Activated T-cell treated with anti-CD3 and anti-CD28 coated beads, Interleukin-2, amount 50 U/mL, for 24 hours (primary cell): ENCODE measurements at regions not wholly inside any gene's neighbourhood (a gene's known extent, or its start where the extent isn't known, plus 50 kb on each side); places are given as distances from the start of the nearest gene placed in this dataset.

ENCODE experiments used
- DNase-seq: peaks from one replicate; pipeline ENCODE4 v3.0.0-alpha.2; 2020
- H3K27ac Mint-ChIP-seq: 2 replicates; pipeline ENCODE4 v1.8.0; 2020; ENCODE audit warnings: mild to moderate bottlenecking, mixed read lengths
- H3K27me3 Mint-ChIP-seq: 2 replicates; pipeline ENCODE4 v1.8.0; 2020; ENCODE audit warnings: mixed read lengths
- H3K36me3 Mint-ChIP-seq: 2 replicates; pipeline ENCODE4 v1.8.0; 2020; ENCODE audit warnings: low read depth, mixed read lengths
- H3K4me1 Mint-ChIP-seq: 2 replicates; pipeline ENCODE4 v1.8.0; 2020; ENCODE audit warnings: low read depth, mixed read lengths
- H3K4me3 Mint-ChIP-seq: 2 replicates; pipeline ENCODE4 v1.8.0; 2020; ENCODE audit warnings: mild to moderate bottlenecking, moderate library complexity, mixed read lengths
- H3K9me3 Mint-ChIP-seq: 2 replicates; pipeline ENCODE4 v1.8.0; 2020; ENCODE audit warnings: mixed read lengths

- Mint-ChIP-seq H3K9me3 (no peaks in the 10 kb centered on the region), H3K36me3 (no peaks in the 10 kb centered on the region)
Observed at GRCh38 chrX:149157976-149158375, 347.1 kb downstream of the IDS start.

GRCh38 chrX:149152941-149153340, 352.2 kb downstream of the IDS start:
- H3K9me3 Mint-ChIP-seq = no peaks in the 10 kb centered on the region
- no peaks in the 10 kb centered on the region for H3K36me3 Mint-ChIP-seq
- no peak for DNase-seq
- H3K4me1 Mint-ChIP-seq = no peaks in the 10 kb centered on the region
- H3K27ac Mint-ChIP-seq = no peak overlapping the region
- H3K4me3 Mint-ChIP-seq = no peak overlapping the region
- peaks cover 12% of the 10 kb centered on the region for H3K27me3 Mint-ChIP-seq

More at GRCh38 chrX:149157976-149158375, 347.1 kb downstream of the IDS start:
- Mint-ChIP-seq H3K27me3 (peaks cover 43% of the 10 kb centered on the region), H3K27ac (no peak overlapping the region), H3K4me3 (no peak overlapping the region), H3K4me1 (no peaks in the 10 kb centered on the region)
- DNase-seq = no peak

- no peak for DNase-seq
- H3K9me3 Mint-ChIP-seq = no peaks in the 10 kb centered on the region
- no peaks in the 10 kb centered on the region for H3K36me3 Mint-ChIP-seq
Observed at GRCh38 chrX:149151805-149152757, 353.0 kb downstream of the IDS start.

GRCh38 chrX:149145845-149146285, 359.2 kb downstream of the IDS start:
- no peak overlapping the region for H3K4me3 Mint-ChIP-seq
- H3K4me1 Mint-ChIP-seq = peaks cover 1% of the 10 kb centered on the region
- no peak for DNase-seq
- no peaks in the 10 kb centered on the region for H3K36me3 Mint-ChIP-seq
- H3K9me3 Mint-ChIP-seq = no peaks in the 10 kb centered on the region
- H3K27me3 Mint-ChIP-seq = peaks cover 11% of the 10 kb centered on the region
- no peak overlapping the region for H3K27ac Mint-ChIP-seq

More at GRCh38 chrX:149151805-149152757, 353.0 kb downstream of the IDS start:
- no peak overlapping the region for H3K4me3 Mint-ChIP-seq
- H3K27ac Mint-ChIP-seq = no peak overlapping the region
- H3K4me1 Mint-ChIP-seq = no peaks in the 10 kb centered on the region
- H3K27me3 Mint-ChIP-seq = peaks cover 10% of the 10 kb centered on the region

- DNase-seq = no peak
- Mint-ChIP-seq H3K4me1 (no peaks in the 10 kb centered on the region), H3K27ac (no peak overlapping the region), H3K4me3 (no peak overlapping the region), H3K27me3 (peaks cover 18% of the 10 kb centered on the region), H3K9me3 (no peaks in the 10 kb centered on the region), H3K36me3 (no peaks in the 10 kb centered on the region)
Observed at GRCh38 chrX:149131774-149132173, 373.3 kb downstream of the IDS start.

GRCh38 chrX:149129767-149130166, 375.3 kb downstream of the IDS start:
- DNase-seq = no peak
- H3K4me3 Mint-ChIP-seq = no peak overlapping the region
- H3K9me3 Mint-ChIP-seq = no peaks in the 10 kb centered on the region
- no peaks in the 10 kb centered on the region for H3K36me3 Mint-ChIP-seq
- H3K27ac Mint-ChIP-seq = no peak overlapping the region
- peaks cover 15% of the 10 kb centered on the region for H3K27me3 Mint-ChIP-seq
- H3K4me1 Mint-ChIP-seq = no peaks in the 10 kb centered on the region

- DNase-seq = no peak
- no peaks in the 10 kb centered on the region for H3K36me3 Mint-ChIP-seq
- H3K27ac Mint-ChIP-seq = no peak overlapping the region
- no peaks in the 10 kb centered on the region for H3K9me3 Mint-ChIP-seq
- no peaks in the 10 kb centered on the region for H3K4me1 Mint-ChIP-seq
- H3K27me3 Mint-ChIP-seq = peaks cover 23% of the 10 kb centered on the region
- H3K4me3 Mint-ChIP-seq = no peak overlapping the region
Observed at GRCh38 chrX:149124526-149125108, 380.5 kb downstream of the IDS start.

GRCh38 chrX:149121206-149121920, 383.7 kb downstream of the IDS start:
- H3K4me1 Mint-ChIP-seq = no peaks in the 10 kb centered on the region
- DNase-seq = no peak
- H3K4me3 Mint-ChIP-seq = no peak overlapping the region
- H3K9me3 Mint-ChIP-seq = no peaks in the 10 kb centered on the region
- H3K27ac Mint-ChIP-seq = no peak overlapping the region
- peaks cover 32% of the 10 kb centered on the region for H3K27me3 Mint-ChIP-seq
- H3K36me3 Mint-ChIP-seq = no peaks in the 10 kb centered on the region

- Mint-ChIP-seq H3K4me1 (no peaks in the 10 kb centered on the region), H3K9me3 (no peaks in the 10 kb centered on the region), H3K4me3 (no peak overlapping the region), H3K36me3 (no peaks in the 10 kb centered on the region), H3K27ac (no peak overlapping the region), H3K27me3 (peaks cover 36% of the 10 kb centered on the region)
- DNase-seq = no peak
Observed at GRCh38 chrX:149120459-149120858, 384.6 kb downstream of the IDS start.

- Mint-ChIP-seq H3K27me3 (peaks cover 27% of the 10 kb centered on the region), H3K27ac (no peak overlapping the region), H3K4me1 (no peaks in the 10 kb centered on the region), H3K4me3 (no peak overlapping the region), H3K36me3 (no peaks in the 10 kb centered on the region), H3K9me3 (peaks cover 7% of the 10 kb centered on the region)
- DNase-seq = no peak
Observed at GRCh38 chrX:149114874-149115273, 390.2 kb downstream of the IDS start.

- Mint-ChIP-seq H3K36me3 (no peaks in the 10 kb centered on the region), H3K9me3 (peaks cover 13% of the 10 kb centered on the region), H3K27ac (no peak overlapping the region), H3K27me3 (peaks cover 28% of the 10 kb centered on the region), H3K4me1 (no peaks in the 10 kb centered on the region), H3K4me3 (no peak overlapping the region)
- DNase-seq = no peak
Observed at GRCh38 chrX:149114001-149114400, 391.1 kb downstream of the IDS start.

GRCh38 chrX:149097786-149098185, 407.3 kb downstream of the IDS start:
- DNase-seq = no peak
- Mint-ChIP-seq H3K36me3 (no peaks in the 10 kb centered on the region), H3K4me1 (no peaks in the 10 kb centered on the region), H3K9me3 (no peaks in the 10 kb centered on the region), H3K27ac (no peak overlapping the region), H3K4me3 (no peak overlapping the region), H3K27me3 (peaks cover 20% of the 10 kb centered on the region)

GRCh38 chrX:149092179-149092578, 412.9 kb downstream of the IDS start:
- no peaks in the 10 kb centered on the region for H3K9me3 Mint-ChIP-seq
- H3K27ac Mint-ChIP-seq = no peak overlapping the region
- H3K27me3 Mint-ChIP-seq = peaks cover 17% of the 10 kb centered on the region
- no peaks in the 10 kb centered on the region for H3K36me3 Mint-ChIP-seq
- no peaks in the 10 kb centered on the region for H3K4me1 Mint-ChIP-seq
- H3K4me3 Mint-ChIP-seq = no peak overlapping the region
- no peak for DNase-seq

GRCh38 chrX:149079805-149080406, 425.2 kb downstream of the IDS start:
- peaks cover 26% of the 10 kb centered on the region for H3K27me3 Mint-ChIP-seq
- no peaks in the 10 kb centered on the region for H3K9me3 Mint-ChIP-seq
- peaks cover under 1% of the 10 kb centered on the region for H3K4me1 Mint-ChIP-seq
- no peaks in the 10 kb centered on the region for H3K36me3 Mint-ChIP-seq
- H3K27ac Mint-ChIP-seq = no peak overlapping the region
- H3K4me3 Mint-ChIP-seq = no peak overlapping the region
- DNase-seq = no peak
